GM10248 (cell line): ENCODE measurements at regions not wholly inside any gene's neighbourhood (a gene's known extent, or its start where the extent isn't known, plus 50 kb on each side); places are given as distances from the start of the nearest gene placed in this dataset.
"Not testable (repeated sequence)": the region's sequence is repeated elsewhere in the genome, so short reads cannot be mapped to it uniquely, and the experiment has no call there.

Source experiments
- CTCF ChIA-PET: fragments of 300-600 bp; sonication (Branson Sonifier 250); formaldehyde crosslinking; extraction: SDS; loops from one replicate; lab custom pipeline; 2021; ENCODE audit warnings: antibody characterized with exemption; lab: Yijun Ruan, JAX
- POLR2A ChIA-PET: fragments of 350-650 bp; sonication (Branson Sonifier 250); formaldehyde crosslinking; extraction: SDS; loops from one replicate; lab custom pipeline; 2020; ENCODE audit warnings: antibody characterized with exemption; lab: Yijun Ruan, JAX
- DNase-seq: peaks from one replicate; pipeline ENCODE4 v3.0.0; 2012; ENCODE audit errors: extremely low spot score
- CTCF ChIP-seq: IDR thresholded peaks from 2 replicates; pipeline ENCODE4 v1.5.1; 2012; ENCODE audit warnings: mild to moderate bottlenecking, low read depth; ENCODE audit errors: extremely low read depth, missing control alignments, control extremely low read depth

- DNase-seq, result no peak
- TF ChIP-seq CTCF, result no peak
- POLR2A ChIA-PET, result no interaction called here
- CTCF ChIA-PET, result interaction anchor here (3.0 kb wide), 1 partner anchor 21 kb away, joined by 7 read pairs; no protein-coding TSS in a partner anchor
These were observed 239.3 kb upstream of the C16orf82 start for GRCh38 chr16:26827386-26827785.

GRCh38 chr16:26830428-26831127 lies 236.1 kb upstream of the C16orf82 start:
- TF ChIP-seq CTCF, result no peak
- no peak for DNase-seq
- POLR2A ChIA-PET, result no interaction called here
- CTCF ChIA-PET, result no interaction called here

GRCh38 chr16:26836114-26836513 lies 230.6 kb upstream of the C16orf82 start:
- CTCF ChIA-PET, POLR2A ChIA-PET: not testable (repeated sequence)

GRCh38 chr16:26838931-26839330 lies 227.8 kb upstream of the C16orf82 start:
- TF ChIP-seq CTCF, result no peak

More at GRCh38 chr16:26836114-26836513, 230.6 kb upstream of the C16orf82 start:
- DNase-seq, result not testable (repeated sequence)

GRCh38 chr16:26840691-26841090 lies 226.0 kb upstream of the C16orf82 start:
- POLR2A ChIA-PET, result no interaction called here
- CTCF ChIA-PET, result no interaction called here
- no peak for TF ChIP-seq CTCF
- no peak for DNase-seq

More at GRCh38 chr16:26838931-26839330, 227.8 kb upstream of the C16orf82 start:
- POLR2A ChIA-PET, result no interaction called here
- CTCF ChIA-PET, result no interaction called here
- DNase-seq, result no peak

- DNase-seq, result no peak
- CTCF ChIA-PET, result no interaction called here
- TF ChIP-seq CTCF, result no peak
- POLR2A ChIA-PET, result no interaction called here
These were observed 210.5 kb upstream of the C16orf82 start for GRCh38 chr16:26856271-26856670.

- no peak for DNase-seq
- POLR2A ChIA-PET, result no interaction called here
- TF ChIP-seq CTCF, result no peak
- CTCF ChIA-PET, result no interaction called here
These were observed 209.9 kb upstream of the C16orf82 start for GRCh38 chr16:26856791-26857190.
